Hematopoietic multipotent progenitor cell treated with erythropoietin and hydrocortisone succinate and interleukin-3 and kit ligand, for 6 days (in vitro differentiated cells): ENCODE measurements at regions not wholly inside any gene's neighbourhood (a gene's known extent, or its start where the extent isn't known, plus 50 kb on each side); places are given as distances from the start of the nearest gene placed in this dataset.
A peak's percentile ranks its signal among the peaks of the same experiment; 100 is the strongest.
"Not testable (repeated sequence)": the region's sequence is repeated elsewhere in the genome, so short reads cannot be mapped to it uniquely, and the experiment has no call there.

Experiments used
- DNase-seq: peaks from one replicate; pipeline ENCODE4 v3.0.0-alpha.2; 2015

GRCh38 chr11:21625982-21626381, 566.9 kb upstream of the ANO5 start:
- peak; percentile 82 for DNase-seq

DNA sequence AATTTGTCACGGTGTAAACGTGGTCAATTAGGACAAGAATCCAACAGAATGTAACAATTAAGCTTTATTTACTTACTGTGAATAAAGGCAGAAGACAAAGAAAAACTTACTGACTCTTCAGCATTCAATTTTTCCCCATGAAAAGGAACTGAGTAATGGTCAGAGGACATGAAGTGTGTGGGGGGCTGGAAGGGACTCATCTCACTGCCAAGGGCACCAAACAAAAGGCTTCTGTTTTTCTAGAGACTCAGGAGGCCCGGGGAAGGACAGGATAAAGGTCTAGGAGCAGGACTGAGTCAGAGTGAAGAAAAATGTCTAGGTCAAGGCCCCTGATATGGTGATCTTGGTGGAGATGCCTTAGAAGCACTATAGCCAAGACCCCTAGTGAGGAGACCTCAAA, 564.2 kb upstream of the ANO5 start:
- DNase-seq, result no peak

DNA sequence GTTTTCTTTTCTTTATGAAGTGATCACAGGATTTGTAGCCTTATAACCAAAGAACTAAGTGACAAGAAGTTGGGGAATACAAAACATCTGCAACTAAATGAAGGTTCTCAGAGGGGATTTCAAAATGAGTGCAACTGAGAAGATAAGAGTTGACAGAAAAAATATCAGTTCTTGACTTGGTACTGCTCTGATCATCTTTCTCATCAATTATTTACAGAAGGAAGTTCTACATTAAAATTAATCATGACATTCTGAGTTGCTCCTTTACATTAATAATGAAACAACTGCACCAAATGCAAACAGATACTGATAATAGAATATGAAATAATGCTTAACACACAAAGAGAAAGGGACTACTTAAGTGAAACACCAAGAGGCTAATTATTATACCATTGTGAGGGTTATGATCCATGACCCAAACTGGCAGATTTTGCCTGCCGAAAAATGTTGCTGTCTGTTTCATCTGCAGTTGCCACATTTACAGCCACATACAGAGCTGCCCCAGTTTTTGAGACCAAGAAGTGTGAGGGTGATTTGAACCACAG, 561.9 kb upstream of the ANO5 start:
- DNase-seq, result no peak

DNA sequence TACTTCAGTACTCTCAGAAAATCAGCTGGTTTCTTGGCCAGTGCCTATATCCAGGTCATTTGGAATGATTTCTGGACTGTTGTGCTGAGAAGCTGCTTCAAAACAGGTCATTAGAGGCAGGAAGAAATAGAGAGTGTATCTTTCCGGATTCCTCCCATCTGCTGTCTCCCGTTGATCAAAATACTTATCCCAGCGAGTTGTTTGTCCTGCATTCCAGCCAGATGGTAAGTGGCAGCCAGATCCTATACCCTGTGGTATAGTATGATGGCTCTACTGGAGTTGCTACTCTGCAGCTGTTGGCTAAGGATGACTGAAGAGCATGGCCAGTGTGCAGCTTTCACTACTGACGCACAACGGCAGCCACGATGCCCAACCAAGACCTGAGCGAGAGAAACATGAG, 560.9 kb upstream of the ANO5 start:
- no peak for DNase-seq

GRCh38 chr11:21634491-21634890, 558.4 kb upstream of the ANO5 start:
- DNase-seq, result no peak

DNA sequence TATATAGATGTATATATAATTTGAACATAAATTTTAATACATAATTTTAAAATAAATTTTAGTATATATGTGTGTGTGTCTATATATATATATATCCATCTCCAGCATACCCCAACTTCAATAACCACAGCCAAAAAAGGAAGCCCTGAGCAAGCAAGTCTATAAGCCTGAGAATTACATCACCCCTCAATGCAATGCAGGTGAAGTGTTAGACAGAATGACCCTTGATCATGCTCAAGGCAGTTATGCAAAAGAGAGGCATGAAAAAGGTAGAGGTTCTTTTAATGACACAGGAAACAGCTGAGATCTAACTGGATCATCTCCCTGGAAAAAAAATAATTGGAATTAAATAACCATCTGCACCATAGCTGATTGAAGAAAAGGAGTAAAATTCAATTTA, 557.9 kb upstream of the ANO5 start:
- DNase-seq, result no peak

GRCh38 chr11:21635394-21636145, 557.3 kb upstream of the ANO5 start:
- DNase-seq, result no peak

DNA sequence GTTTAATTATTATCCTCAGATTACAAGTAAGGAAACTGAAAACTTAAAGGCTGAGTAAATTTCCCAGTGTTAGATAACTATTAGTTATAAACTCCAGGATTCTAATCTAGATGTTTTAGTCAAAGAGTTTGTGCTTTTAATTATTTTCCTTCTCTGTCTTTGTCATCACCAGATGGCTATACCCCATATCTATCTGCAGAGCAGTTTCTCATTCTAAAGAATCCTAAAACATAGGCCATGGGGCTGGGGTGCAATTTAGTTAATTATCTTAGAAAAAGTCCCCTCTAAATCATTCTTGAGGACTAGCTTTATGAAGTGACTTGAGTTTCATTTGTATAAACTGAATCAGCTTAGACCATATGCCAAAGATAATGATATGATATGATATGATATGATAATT, 556.3 kb upstream of the ANO5 start:
- no peak for DNase-seq

DNA sequence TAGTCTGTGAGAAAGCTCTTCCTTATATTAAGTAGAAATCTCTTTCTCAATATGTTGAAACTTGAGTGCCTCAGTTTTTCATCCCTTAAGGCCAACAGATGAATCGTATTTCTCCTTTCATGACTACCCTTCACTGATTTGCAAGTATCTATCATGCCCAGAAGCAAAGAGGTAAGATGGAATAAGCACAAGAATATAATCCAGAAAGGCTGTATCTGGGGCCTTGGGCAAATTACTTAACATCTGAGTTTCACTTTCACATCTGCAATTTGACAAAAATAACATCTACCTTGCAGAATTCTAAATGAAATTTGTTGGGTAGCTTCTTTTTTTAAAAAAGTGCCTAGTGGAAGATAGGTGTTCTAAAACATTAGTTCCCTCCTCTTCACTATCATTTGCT, 552.4 kb upstream of the ANO5 start:
- DNase-seq, result no peak

- DNase-seq, result no peak
Observed at GRCh38 chr11:21641869-21642268, 551.0 kb upstream of the ANO5 start.

- no peak for DNase-seq
Observed at GRCh38 chr11:21646351-21646750, 546.5 kb upstream of the ANO5 start.

- no peak for DNase-seq
Observed at GRCh38 chr11:21650961-21651360, 541.9 kb upstream of the ANO5 start.

GRCh38 chr11:21653951-21654421, 538.9 kb upstream of the ANO5 start:
- DNase-seq, result no peak

DNA sequence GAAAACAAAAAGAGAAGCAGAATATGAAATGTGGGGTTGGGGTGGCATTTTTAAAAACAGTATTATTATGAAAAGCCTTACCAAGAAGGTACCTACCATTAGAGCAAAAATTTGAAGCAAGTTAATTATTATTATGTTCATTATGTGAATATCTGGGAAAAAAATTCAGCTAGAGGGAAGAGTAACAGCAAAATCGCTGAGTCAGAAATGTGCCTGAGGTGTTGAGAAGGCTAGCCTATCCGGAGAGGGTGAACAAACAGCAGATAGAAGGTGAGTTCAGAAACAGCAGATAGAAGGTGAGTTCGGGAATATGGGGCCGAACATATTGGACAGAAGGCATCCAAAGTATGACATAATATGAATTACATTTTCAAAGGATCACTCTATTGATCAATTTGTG, 536.8 kb upstream of the ANO5 start:
- no peak for DNase-seq

- DNase-seq, result no peak
Observed at GRCh38 chr11:21658654-21659193, 534.2 kb upstream of the ANO5 start.

DNA sequence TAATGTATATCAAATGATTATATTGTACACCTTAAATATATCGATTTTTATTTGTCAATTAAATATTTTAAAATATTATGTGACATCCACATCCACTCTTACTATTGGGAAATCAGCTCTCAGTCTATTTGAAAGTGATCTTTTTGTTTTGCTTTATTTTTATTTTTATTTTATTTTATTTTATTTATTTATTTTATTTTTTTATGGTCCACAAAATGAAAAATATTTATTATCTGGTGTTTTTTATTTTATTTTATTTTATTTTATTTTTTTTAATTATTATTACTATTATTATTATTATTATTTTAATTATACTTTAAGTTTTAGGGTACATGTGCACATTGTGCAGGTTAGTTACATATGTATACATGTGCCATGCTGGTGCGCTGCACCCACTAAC, 533.5 kb upstream of the ANO5 start:
- not testable (repeated sequence) for DNase-seq

- no peak for DNase-seq
Observed at GRCh38 chr11:21659961-21660360, 532.9 kb upstream of the ANO5 start.

- DNase-seq, result no peak
Observed at GRCh38 chr11:21675049-21675616, 517.8 kb upstream of the ANO5 start.

DNA sequence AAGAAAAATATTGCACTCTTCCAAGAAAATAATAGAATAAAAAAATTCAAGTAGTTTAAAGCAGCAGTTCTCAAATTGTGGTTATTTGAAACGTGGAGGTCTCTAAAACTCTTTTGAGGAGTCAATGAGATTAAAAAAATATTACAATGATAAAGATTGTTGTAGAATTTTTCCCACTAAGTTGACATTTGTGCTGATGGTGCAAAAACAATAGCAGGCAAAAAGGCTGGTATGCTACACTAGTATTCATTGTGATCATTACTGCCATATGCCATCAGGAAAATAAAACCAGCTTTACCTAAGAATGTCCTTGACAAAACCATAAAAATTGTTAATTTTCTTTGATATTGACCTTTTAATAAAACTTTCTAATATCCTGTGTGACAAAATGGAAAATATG, 505.2 kb upstream of the ANO5 start:
- no peak for DNase-seq

- no peak for DNase-seq
Observed at GRCh38 chr11:21704539-21704938, 488.3 kb upstream of the ANO5 start.

- no peak for DNase-seq
Observed at GRCh38 chr11:21707116-21707739, 485.7 kb upstream of the ANO5 start.

DNA sequence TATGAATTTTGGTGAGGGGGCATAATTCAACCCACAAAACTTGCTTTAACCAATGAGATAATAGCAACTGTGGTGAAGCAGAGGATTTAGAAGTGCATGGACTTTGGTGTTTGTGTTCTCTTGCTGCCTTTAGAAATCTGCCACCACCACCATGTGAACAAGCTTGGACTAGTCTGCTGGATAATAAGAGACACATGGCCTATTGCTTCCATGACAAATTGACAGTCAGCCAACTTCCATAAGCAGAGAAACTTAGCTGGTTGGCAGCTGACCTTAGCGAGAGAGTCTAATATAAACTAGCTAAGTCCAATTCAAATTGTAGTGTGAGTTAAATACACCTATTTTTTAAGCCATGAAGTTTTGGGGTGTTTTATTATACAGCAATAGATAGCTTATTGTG, 482.1 kb upstream of the ANO5 start:
- DNase-seq, result no peak

DNA sequence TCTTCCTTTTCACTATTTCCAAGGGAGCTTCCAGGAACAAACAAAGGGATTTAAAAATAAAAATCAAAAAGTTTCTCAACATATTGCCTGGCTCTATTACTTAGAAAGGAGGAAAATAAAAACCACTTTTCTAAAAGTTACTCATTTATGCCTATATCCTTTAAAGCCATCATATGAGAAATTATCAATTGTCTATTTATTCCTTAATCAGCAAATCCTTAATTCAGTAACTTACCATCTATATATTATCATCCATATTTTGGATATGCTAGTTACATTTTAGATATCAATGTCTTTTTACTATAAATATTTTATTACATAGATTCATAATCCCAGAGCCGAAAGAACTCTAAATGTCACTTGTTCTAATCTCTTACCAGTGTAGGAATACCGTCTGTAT, 481.5 kb upstream of the ANO5 start:
- DNase-seq, result no peak

- no peak for DNase-seq
Observed at GRCh38 chr11:21723678-21724077, 469.2 kb upstream of the ANO5 start.
